HG02885 (cell line): ENCODE measurements at regions not wholly inside any gene's neighbourhood (a gene's known extent, or its start where the extent isn't known, plus 50 kb on each side); places are given as distances from the start of the nearest gene placed in this dataset.

Experiments used
- ATAC-seq: cut with Tn5 transposase; IDR thresholded peaks from one replicate; pipeline ENCODE4 v1.9.1; 2021; ENCODE audit warnings: mild to moderate bottlenecking; ENCODE audit not compliant: unreplicated experiment, poor library complexity

DNA sequence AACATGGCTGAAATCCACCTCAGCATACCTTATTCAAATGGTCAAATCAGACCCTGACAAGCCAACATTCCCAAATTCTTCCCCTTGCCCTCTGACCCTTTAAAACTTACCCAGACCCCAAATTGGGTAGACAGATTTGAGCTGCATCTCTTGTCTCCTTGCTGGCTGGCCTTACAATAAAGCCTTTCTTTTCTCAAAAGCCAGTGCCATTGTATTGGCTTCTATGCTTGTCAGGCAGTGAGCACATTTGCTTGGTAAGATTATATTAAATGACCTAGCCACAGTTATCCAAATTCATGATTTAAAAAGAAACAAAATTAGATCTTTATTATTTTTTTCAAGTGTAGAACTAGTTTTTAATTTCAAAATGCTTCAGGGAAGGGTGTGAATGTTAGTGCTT is 67.8 kb upstream of the FAM83B start:
- no peak for ATAC-seq

DNA sequence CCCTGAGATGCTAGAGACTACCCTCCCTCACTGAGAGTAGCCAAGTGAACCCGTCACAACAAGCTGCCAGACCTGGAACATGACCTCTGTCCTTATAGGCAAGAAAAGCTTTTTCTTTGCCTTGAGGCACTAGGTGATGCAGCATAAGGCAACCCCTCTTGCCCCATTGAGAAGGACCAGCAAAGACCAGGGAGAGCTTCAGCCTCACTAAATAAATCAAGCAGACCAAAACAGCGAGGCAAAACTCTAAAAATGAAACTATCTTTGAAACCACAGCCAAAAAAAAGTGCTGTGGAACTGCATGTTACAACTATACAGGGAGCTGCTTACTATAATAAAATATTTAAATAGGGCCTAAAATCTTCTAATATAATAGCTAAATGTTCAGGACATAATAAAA is 62.6 kb upstream of the FAM83B start:
- ATAC-seq = no peak

DNA sequence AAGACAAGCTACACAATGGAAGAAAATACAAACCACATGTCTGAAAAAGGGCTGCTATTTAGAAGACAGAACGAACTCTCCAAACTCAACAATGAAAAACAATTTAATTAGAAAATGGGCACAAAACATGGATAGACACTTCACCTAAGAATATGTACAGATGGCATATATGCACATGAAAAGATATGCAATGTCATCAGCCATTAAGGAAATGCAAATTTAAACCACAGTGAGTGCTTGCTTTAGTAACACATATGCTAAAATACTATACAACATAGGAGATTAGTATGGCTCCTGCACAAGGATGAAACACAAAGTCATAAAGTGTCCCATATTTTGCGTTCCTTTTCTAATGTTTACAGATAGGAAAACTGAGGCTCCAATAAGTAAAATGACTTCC is 60.4 kb upstream of the FAM83B start:
- no peak for ATAC-seq

DNA sequence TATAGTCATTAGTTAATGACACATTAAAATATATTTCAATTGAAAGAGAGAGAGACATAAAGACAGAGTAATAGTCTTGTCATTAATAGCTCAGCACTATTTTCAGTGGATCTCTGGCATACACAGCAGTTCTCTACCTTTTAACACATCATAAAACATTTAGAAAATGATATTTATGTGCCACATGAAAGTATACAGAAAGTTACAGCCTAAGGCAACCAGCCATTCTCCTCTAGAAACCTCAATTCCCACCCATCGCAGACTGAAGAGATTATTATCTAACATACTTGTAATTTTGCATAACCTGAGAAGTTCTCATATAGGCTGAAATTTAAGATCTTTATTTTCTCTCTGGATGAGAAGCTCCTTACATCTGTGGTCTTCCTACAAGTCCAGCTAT is 58.7 kb upstream of the FAM83B start:
- no peak for ATAC-seq
